ENCODE measurements at regions not wholly inside any gene's neighbourhood (a gene's known extent, or its start where the extent isn't known, plus 50 kb on each side); places are given as distances from the start of the nearest gene placed in this dataset.

- H3K9ac ChIP-seq (ENCODE audit: low read depth, low read length) = no peak overlapping the region
- BruUV-seq (replicated peaks) = no TSS peak
- ATAC-seq (ENCODE audit: low read depth) (no peak), DNase-seq (no peak)
- no peak overlapping the region for H2AK9ac ChIP-seq (replicated peaks; ENCODE audit: low read depth, low read length, poor library complexity)
- H3K4me3 ChIP-seq (ENCODE audit: insufficient read depth, low read depth, low read length) = no peak overlapping the region
- no peaks in the 10 kb centered on the region for H3K4me1 ChIP-seq (ENCODE audit: control insufficient read depth, insufficient read depth, low read length)
- POLR2A ChIA-PET (ENCODE audit: unreplicated experiment) = no interaction called here
- peaks cover 3% of the 10 kb centered on the region for H3K9me3 ChIP-seq (ENCODE audit: control insufficient read depth, insufficient read depth, low read length)
- intact Hi-C loops (cut with micrococcal nuclease) = no loop called here
- no peak overlapping the region for H4K91ac ChIP-seq (ENCODE audit: insufficient read depth, low read depth, low read length)
- H3K36me3 ChIP-seq (ENCODE audit: control insufficient read depth, insufficient read depth, low read length) = no peaks in the 10 kb centered on the region
- H3K4me2 ChIP-seq (ENCODE audit: low read depth, low read length) = no peak overlapping the region
- CTCF ChIA-PET = no interaction called here
- no peaks in the 10 kb centered on the region for H3K9me1 ChIP-seq (ENCODE audit: insufficient read depth, low read length)
- no peak overlapping the region for H3K27ac ChIP-seq (ENCODE audit: insufficient read depth, low read length)
- no peaks in the 10 kb centered on the region for H3K27me3 ChIP-seq (ENCODE audit: control insufficient read depth, insufficient read depth, low read length)
- H3K23ac ChIP-seq (ENCODE audit: low read depth, low read length) = no peak overlapping the region
- no peaks in the 10 kb centered on the region for H4K20me1 ChIP-seq (ENCODE audit: insufficient read depth, low read length)
- no peak overlapping the region for H2BK15ac ChIP-seq (ENCODE audit: low read depth, low read length)
- TF ChIP-seq MAZ (IDR thresholded peaks at IDR 0.05; ENCODE audit: borderline replicate concordance, low read depth, low read length) = no peak
- no peak for TF ChIP-seq CHD1 (IDR thresholded peaks at IDR 0.05; ENCODE audit: low read depth, low read length)
- no peak for TF ChIP-seq USF2 (IDR thresholded peaks at IDR 0.05; ENCODE audit: low read depth, low read length)
- TF ChIP-seq FOS (IDR thresholded peaks at IDR 0.05; ENCODE audit: low read depth, low read length) = no peak
- no peak for TF ChIP-seq RCOR1 (IDR thresholded peaks at IDR 0.05; ENCODE audit: insufficient replicate concordance, low read length)
- H3K79me1 ChIP-seq (ENCODE audit: low read depth in 1 of 2, low read length in 2 of 2) = no peaks in the 10 kb centered on the region
- H2BK5ac ChIP-seq (ENCODE audit: low read depth, low read length, poor library complexity, severe bottlenecking) = no peak overlapping the region
- no peak overlapping the region for H2BK20ac ChIP-seq (ENCODE audit: low read depth, low read length)
- dilution Hi-C loops (cut with HindIII; ENCODE audit: low sequenced_read_pairs, unreplicated experiment) = no loop called here
- H3K18ac ChIP-seq (ENCODE audit: low read depth, low read length) = no peak overlapping the region
- H4K8ac ChIP-seq (ENCODE audit: low read depth in 2 of 2, low read length in 2 of 2) = no peak overlapping the region
- in situ Hi-C loops (cut with MboI; ENCODE audit: low sequenced_read_pairs) = no loop called here
- H3K14ac ChIP-seq (replicated peaks; ENCODE audit: low read depth, low read length) = no peak overlapping the region
- H4K5ac ChIP-seq (ENCODE audit: low read depth, low read length) = no peak overlapping the region
- no peak overlapping the region for H3K56ac ChIP-seq (ENCODE audit: extremely low read depth, insufficient read depth, low read length)
- no peak overlapping the region for H3K4ac ChIP-seq (ENCODE audit: low read depth, low read length)
- H2AFZ ChIP-seq (replicated peaks; ENCODE audit: low read length, poor library complexity) = no peak overlapping the region
- no peak overlapping the region for H2BK120ac ChIP-seq (ENCODE audit: low read depth, low read length)
- no CpG with 5 or more reads among the region's 3 CpGs for WGBS, 2 experiments (ENCODE audit: extremely low coverage in 2 of 2, insufficient read length in 1 of 2)
- H2AK5ac ChIP-seq (ENCODE audit: low read depth, low read length) = no peak overlapping the region
Observed at GRCh38 chr7:109111086-109111485, 541.4 kb downstream of the DNAJB9 start.
